Medulla oblongata (tissue), 1 donor: ENCODE measurements at regions not wholly inside any gene's neighbourhood (a gene's known extent, or its start where the extent isn't known, plus 50 kb on each side); places are given as distances from the start of the nearest gene placed in this dataset.

ENCODE experiments used
- DNase-seq: peaks from one replicate; pipeline ENCODE4 v3.0.0-alpha.2; 2015; ENCODE audit errors: extremely low spot score

DNA sequence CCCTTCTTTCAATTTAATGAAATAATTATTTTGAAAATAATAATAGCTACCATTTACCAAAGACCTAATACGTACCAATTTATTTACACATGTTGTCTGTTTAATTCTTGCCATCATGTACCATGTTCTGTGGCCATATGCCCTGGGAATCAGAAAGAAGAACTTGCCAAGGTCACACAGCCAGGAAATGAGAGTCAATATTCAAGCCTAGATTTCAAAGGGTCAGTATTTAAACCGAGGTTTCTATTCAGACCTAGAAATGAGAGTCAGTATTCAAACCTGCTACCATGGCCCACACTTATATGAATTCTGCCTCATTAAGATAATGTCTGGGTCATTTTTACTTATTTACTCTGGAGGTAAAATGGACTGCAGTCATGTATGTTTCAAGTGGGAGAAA, 103.6 kb upstream of the TBL1XR1 start:
- no peak for DNase-seq

DNA sequence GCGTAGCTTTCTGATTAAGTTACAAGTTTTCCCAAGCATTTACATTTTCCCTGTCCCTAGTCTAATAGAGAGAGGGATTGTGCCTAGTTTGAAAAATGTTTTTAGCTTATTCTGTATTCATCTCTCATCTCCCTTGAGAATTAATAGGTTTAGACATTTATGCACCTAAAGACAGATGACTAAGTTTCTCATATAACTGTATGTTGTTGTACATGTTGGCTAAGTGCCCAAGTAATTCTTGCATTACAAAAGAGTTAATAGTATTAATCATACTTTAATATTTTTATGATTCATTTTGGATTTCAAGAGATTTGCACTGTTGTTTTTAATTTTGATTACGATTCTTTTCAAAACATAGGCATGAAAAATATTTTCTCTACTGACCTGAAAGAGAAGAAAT, 109.0 kb upstream of the TBL1XR1 start:
- no peak for DNase-seq

DNA sequence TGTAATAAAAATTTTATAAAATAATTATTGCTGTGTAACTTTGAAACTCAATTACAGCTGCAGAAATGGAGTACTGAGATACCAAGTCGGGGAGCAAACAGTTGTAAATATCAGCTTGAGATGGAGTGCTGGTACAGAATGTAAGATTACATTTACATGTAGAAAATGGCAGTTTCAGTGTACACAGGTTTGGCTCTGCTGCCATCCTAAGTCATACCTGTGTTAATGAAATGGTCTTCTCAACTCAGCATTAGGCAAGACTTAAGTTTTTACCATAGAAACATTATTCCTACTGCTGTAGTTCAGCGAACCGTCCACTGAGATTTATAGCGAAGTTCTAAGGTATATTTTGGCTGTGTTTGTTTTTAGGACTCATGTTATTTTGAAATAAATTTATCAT, 110.1 kb upstream of the TBL1XR1 start:
- DNase-seq: no peak

DNA sequence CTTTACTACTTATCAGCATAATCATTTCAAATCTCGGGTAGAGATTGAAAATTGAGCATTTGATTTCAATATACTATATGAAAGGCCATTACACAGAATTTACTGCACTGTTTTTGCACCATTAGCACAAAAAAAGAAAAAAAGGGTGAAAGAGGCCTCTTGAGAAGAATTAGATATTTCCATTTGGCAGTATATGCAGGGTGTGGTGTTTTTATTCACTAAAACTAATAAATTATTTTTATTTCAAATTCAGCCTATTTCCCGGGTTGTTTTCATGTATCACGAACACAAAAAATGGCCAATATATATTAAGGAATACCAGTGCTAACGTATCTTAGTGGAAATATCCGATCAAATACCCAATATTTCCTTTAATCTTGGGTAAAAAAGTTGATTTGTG, 110.5 kb upstream of the TBL1XR1 start:
- DNase-seq: no peak

DNA sequence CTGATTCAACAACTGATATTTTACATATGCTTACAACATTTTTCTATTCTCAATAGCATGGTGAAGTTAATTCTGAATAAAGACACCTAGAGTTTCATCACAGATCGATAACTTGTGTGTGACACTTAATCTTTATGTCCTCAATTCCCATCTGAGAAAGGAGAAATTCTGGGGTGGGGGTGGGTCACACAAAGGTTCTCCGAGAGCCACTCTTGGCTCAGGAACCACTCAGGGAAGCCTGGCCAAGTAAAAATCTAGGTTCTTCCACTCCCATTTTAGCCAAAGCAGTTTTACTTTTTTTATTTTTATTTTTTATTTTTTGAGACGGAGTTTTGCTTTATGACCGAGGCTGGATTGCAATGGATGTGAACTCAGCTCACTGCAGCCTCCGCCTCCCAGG, 111.0 kb upstream of the TBL1XR1 start:
- DNase-seq: no peak

DNA sequence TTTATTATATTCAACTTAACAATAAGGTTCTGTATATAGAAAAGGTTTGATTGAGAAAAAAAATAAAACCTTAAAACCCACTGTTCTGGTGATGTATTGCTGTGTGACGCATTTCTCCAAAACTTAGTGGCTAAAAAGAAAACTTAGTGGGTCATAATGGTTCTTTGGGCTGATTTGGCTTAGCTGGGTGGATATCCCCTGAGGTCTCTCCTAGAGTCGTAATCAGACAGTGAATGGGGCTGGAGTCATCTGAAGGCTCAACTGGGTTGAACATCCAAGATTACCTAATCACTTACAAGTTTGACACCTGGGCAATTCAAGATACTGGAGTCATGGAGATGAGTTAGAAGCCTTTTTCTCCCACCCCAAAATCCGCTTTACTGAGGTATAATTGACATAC, 111.6 kb upstream of the TBL1XR1 start:
- no peak for DNase-seq

DNA sequence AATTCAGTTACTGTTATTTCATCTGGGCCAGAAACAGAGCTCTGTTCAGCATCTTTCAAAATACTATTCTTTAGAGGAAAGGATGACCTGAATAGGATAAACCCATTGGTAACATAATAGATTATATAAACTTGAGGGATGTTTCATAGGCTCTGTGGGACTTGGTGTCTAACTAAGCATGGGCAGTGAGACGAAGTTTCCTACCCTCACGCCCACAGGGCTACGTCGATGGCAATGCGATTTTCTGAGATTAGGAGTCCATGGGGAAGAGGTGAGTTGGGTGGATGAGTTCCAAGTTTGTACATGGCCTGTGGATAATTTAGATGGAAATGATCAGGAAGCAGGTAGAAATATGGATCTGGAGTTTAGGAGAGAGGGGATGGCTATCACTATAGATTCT, 115.2 kb upstream of the TBL1XR1 start:
- DNase-seq: no peak

DNA sequence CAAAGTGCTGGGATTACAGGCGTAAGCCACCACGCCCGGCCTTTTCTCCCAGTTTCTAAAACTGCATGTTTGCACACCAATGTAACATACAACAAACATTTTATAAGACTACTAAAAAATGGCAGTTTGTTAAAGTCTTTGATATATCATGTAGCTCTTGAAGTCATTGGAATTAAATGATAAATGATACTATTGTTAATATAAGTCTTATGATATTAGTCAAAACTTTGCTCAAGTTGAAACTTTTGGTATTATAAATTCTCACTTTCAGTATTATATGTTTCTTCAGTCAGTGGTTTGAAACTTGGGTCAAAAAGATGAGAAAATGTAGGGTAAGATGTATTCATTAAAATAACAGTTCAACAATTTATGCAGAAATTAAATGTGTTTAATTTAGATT, 117.6 kb upstream of the TBL1XR1 start:
- no peak for DNase-seq

DNA sequence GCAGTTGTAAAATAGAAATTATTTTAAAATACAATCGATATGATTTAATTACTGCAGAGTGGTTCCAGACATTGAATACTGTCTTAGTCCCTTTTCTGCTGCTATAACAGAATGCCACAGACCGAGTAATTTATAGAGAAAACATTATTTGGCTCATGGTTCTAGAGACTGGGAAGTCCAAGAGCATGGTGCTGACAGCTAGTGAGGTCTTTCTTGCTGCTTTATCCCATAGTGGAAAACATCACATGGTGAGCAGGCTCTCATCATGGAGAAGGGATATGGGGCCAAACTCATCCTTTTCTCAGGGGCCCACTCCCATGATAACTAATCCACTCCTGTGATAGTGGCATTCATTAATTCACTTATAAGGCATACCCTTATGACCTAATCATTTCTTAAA, 120.0 kb upstream of the TBL1XR1 start:
- DNase-seq: no peak

DNA sequence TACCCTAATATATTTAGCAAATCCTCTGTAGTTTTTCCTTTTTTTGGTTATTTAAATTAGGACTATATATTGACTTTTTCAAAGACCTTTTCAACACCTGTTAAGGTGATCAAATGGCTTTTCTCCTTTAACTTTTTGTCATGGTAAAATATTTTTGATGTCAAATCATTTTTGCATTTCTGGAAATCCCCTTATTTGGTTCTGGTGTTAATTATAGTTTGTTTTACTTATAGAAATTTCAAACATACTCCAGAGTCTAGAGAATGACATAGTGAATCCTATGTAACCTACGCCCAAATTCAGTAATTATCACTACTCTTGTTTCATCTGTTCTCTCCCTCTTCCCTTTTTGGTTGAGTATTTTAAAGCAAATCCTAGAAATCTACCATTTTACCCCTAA, 121.3 kb upstream of the TBL1XR1 start:
- DNase-seq: no peak

DNA sequence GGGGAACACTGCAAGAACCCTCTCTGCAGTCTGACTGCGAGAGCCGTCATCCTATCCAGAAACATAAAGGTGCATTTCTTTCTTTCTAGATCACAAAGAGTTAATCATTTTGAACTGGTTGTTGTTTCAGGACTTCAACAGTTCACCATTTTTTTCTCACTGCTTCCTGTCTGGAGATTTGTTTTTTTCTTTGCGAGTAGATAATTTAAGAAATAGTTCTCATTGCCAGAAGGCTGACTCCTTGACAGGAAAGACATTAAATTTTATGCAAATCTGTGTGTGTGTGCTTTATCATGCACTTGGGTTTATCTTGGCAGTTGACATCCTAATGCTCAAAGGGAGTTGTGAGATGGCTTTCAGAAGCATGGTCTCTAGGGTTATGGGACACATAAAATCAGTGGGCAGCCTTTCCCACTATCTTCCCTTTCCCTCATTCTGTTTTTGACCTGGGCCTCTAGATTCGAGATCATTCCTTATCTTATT, 123.5 kb upstream of the TBL1XR1 start:
- no peak for DNase-seq

DNA sequence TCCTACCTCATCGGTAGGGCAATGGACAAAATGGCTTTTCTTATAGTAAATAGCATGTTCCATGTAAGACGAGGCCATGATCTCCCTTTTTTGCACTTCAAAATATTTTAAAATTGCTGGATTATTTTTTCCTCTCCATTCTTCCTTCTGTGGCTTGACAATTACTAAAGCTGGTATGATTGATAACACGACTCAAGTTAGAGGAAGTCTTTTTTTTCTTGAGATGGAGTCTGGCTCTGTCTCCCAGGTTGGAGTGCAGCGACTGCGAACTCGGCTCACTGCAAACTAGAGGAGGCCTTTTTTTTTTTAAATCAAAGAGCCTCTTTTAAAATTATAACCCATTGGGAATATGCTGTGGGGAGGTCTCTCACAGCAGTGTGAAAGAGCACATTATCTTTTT, 124.5 kb upstream of the TBL1XR1 start:
- no peak for DNase-seq

DNA sequence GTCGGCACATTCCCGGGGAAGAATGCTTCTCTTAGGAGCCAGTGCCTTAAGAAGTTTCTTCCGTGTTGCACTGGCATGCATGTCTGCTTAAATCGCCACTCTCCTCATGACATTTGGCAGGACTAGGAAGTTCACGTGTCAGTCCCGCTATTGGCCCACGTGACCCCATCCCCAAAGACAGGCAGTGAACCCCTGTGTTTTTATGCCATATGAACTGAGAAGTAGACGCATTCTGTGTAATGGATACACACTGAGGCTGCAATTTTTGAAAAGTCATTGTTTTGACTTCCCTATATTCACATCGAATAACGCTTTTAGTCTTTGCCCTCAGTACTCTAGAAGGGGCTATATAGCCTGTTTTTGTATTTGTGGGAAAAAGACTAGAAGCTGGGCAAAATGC, 125.6 kb upstream of the TBL1XR1 start:
- no peak for DNase-seq

DNA sequence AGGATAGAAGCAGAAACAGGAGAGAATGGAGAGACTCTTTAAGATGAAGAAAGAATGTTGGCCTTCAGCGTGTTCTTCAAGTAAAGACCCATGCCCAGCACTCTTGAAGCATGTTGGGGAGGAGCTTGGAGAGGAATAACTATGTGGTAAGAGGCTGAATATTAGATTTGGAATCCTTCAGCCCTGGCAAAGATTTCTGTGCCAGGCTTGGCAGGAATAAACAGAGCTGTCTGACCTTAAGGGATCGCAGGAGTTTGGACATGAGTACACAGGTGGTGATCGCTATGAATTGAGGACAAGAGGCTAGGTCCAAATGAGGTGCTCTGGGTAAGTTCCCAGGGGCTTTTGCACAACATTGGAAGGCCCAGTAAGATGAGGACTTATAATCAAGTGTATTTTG, 132.6 kb upstream of the TBL1XR1 start:
- DNase-seq: no peak

DNA sequence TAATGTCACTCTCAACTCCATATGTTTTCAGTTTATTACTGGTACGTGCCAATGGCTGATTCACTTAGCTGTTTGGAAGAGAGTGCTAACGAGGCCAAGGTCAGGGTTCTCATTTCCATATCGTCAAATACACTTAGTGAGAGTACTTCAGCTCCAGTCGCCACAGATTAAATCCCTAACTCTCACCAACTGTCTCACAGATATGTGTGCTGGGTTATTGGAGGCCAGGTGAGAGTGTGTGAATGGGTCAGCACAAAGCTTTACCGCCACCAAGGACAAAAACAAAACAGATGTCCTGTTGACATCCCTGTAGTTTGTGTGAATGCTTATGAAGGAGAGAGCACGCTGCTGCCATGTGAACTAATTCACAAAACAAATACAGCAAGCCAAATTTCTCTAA, 133.5 kb upstream of the TBL1XR1 start:
- DNase-seq: no peak

DNA sequence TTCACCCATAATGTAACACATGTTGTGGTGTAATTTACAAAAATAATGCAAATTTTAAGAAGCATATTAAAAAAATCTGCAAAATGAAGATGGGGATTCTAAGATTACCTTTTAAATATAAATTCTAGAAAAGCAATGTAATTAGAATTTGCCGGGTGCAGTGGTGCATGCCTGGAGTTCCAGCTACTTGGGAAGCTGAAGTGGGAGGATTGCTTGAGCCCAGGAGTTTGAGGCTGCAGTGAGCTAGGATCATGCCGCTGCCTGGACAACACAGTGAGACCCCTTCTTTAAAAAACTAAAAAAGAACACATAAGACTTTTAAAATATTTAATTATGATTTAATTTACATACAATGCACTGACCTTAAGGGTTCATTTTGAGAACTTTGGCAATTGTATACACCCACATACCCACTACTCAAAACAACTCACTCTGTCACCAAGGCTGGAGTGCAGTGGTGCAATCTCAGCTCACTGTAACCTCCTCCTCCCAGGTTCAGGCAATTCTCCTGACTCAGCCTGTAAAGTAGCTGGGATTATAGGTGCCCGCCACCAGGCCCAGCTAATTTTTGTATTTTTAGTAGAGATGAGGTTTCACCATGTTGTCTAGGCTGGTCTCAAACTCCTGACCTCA, 134.0 kb upstream of the TBL1XR1 start:
- no peak for DNase-seq

DNA sequence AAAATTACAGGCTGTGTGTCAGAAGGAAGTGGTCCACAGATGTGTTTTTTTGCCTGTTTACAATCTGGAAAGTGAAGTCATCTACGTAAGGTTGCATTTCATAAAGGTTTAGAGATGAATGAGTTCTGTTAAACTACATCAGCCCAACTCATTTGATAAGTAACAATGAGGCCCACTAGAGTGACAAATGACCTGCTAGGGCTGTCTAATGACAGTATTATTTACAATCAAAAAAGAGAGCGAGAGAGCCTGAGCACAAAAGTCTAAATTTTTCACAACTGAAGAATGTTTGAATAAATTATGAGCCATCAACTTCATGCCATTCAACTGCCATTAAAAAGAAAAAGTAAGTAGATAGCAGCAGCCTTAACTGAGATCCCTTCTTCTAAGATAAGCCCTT, 135.7 kb upstream of the TBL1XR1 start:
- DNase-seq: no peak

DNA sequence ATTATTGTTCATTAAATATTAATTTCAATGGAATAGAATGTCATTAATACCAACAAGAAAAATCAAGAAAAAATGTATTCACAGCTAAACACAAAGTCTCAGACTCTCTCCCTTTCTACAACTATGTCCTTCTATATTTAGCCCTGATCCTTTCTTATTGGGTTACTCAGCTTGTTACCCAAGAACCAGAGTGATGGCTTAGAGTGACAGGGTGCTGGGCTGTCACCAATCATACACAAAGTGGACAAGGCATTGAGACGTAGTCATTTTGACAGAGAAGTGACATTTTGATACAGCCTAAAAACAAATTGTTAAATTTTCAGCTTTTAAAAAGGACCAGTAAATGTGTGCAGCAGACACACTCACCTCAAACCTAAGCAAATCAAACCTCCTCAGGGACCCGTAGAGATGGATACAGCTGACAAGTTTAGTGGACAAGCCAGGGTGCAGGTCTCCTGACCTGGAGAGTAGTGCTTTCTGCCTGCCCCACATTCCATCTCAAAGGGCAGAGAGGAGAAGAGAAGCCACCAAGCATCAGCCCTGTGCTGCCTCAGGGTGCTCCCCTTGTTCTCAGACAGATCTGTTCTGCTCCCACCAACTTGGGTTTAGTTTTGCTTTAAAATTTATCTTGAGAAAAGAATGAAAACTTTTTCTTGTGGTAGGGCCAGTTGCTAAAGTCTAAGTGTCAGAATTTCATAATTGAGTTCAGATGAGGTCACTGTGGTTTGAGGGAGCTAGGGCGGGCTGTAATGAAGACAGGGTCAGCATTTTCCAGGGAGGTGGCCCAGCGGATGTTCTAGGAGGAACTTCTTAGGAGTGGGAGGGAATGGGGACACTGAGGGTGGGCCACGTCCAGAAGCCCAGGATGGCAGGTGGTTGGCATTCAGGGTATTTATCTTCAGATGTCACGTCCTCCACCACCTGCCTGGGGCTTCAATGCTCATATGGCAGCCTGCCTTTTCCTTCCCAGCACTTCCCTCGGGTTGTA, 136.5 kb upstream of the TBL1XR1 start:
- DNase-seq: no peak

DNA sequence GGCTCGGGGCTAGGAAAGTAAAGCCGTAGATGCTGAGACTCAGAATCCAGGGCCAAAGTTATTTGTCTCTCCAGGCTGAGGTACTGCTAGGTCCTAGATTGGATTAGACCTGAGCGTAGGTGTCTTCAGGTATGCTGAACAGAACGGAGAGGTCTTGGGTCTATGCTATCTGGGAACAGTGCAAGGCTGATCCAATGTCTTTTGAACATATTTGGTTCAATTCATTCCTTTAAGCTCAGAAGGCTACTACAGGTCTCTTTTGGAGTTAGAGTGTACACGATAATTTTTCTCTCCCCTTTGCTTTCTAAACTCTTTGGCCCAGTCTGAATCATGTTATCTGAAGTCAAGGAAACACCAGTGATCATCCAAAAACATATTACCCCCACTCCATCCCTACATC, 137.5 kb upstream of the TBL1XR1 start:
- DNase-seq: no peak

DNA sequence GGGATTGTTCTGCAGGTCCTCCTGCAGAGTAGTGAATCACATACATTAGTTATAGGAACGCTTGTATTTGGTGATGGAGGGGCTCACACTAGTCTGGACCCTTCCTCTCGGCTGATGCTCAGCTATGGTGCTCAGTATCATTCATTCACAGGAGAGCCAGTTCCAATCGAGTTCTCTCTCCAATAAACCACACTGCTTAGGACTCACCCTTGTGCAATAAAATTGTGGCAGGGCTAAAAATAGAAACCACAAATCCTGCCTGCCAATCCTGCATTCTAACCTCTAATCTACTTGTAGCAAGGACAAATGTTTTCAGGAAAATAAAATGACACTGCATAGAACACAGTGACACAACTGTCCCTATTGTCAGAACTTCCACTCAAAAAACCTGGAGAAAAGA, 138.4 kb upstream of the TBL1XR1 start:
- no peak for DNase-seq

DNA sequence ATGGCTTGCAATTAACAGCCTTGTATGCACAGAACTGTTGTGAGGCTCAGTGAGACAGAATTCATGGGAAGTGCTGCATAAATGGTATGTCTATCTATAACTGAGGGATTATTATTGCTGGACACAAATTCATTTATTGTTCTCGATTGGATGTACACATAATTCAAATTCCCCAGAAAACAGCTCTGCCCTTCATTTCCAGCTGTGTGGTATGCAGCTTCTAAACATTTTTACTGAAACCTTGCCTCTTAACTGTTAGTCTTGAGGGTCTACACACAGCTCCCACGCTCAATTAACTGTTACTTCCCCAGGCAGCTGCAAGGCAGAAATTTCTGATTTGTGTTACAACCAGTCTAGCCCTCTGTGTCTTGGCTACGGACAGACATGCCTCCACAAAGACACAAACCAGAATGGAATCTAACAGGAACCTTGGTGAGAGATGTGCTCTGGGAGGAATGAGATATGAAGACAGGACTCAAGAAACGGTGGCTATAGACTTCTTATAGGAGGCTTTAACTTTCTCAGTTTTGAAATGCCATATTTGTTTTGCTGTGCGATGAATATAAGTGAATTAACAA, 139.7 kb upstream of the TBL1XR1 start:
- DNase-seq: no peak

DNA sequence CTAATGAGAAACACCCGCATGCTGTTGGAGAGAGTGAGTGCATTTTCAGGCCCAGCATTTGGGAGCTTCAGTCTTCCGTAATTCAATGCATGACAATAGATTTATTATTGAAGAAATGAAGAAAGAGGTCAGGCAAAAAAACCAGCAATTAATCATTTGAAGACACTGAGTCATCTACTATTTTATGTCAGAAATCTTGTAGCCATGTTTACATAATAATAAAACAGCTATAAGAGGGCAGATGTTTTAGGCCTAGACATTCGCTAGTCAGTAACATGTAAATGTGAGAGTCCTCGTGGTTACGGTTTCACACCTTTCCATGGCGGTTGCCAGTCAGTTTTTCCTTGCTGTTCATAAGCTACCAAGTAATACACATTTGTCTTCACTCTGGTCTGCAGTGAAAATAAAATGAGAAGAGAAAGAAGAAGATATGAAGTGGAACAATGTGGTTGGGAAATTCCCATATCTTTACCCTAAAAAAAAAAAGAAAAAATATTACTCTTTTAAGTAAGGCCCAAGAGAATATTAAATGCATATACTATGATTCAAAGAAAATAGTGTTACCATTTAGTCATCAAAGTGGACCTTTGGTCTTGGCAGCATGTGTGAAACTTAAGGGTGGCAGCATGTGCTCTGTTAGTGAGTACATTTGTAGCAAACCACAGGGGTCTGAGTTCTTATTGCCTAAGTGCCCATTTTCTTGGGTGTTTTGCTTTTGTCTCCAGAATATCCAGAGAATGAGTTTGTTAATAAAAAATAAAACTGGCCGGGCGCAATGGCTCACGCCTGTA, 140.5 kb upstream of the TBL1XR1 start:
- DNase-seq: no peak
